SU-DHL-6 (cell line): ENCODE measurements at regions not wholly inside any gene's neighbourhood (a gene's known extent, or its start where the extent isn't known, plus 50 kb on each side); places are given as distances from the start of the nearest gene placed in this dataset.

ENCODE experiments used
- H2AFZ ChIP-seq: fragments of 200-600 bp; sonication (generic); 2 replicates; pipeline ENCODE4 v1.6.1; 2014; ENCODE audit warnings: low read depth, mild to moderate bottlenecking, moderate library complexity, mixed read lengths, antibody characterized with exemption, low read length; ENCODE audit not compliant: severe bottlenecking
- H3F3A ChIP-seq: fragments of 200-600 bp; shearing (Covaris generic); 2 replicates; pipeline ENCODE4 v1.6.0; 2016; ENCODE audit warnings: antibody characterized with exemption, mild to moderate bottlenecking; ENCODE audit not compliant: insufficient read depth
- H3K27ac ChIP-seq: fragments of 200-600 bp; sonication (generic); 2 replicates; pipeline ENCODE4 v1.5.1; 2016; ENCODE audit warnings: low read depth, mild to moderate bottlenecking, low read length, moderate library complexity, mixed read lengths
- H3K27me3 ChIP-seq: fragments of 200-600 bp; sonication (generic), shearing (Covaris generic); 2 replicates; pipeline ENCODE4 v1.6.0; 2014; ENCODE audit warnings: mild to moderate bottlenecking, low read length
- H3K36me3 ChIP-seq: fragments of 200-600 bp; sonication (generic); 2 replicates; pipeline ENCODE4 v1.6.1; 2014; ENCODE audit warnings: mild to moderate bottlenecking, low read length, mixed read lengths
- H3K4me2 ChIP-seq: fragments of 300-600, 200-600 bp; shearing (Covaris generic), sonication (generic); 2 replicates; pipeline ENCODE4 v1.6.0; 2014; ENCODE audit warnings: low read length, low read depth, mild to moderate bottlenecking; ENCODE audit not compliant: poor library complexity, severe bottlenecking
- H3K4me3 ChIP-seq: fragments of 200-600 bp; sonication (generic); 2 replicates; pipeline ENCODE4 v1.5.1; 2014; ENCODE audit warnings: antibody characterized with exemption, low read length, mild to moderate bottlenecking, mixed read lengths; ENCODE audit not compliant: insufficient read depth, poor library complexity, severe bottlenecking
- H3K79me2 ChIP-seq: fragments of 200-600 bp; sonication (generic); 2 replicates; pipeline ENCODE4 v1.6.1; 2014; ENCODE audit warnings: mild to moderate bottlenecking, low read length, moderate library complexity; ENCODE audit not compliant: insufficient read depth
- H3K9ac ChIP-seq: fragments of 200-600 bp; sonication (generic); 2 replicates; pipeline ENCODE4 v1.7.0; 2014; ENCODE audit warnings: mild to moderate bottlenecking, low read length
- H3K9me2 ChIP-seq: fragments of 200-600 bp; sonication (generic); replicated peaks from 2 replicates; pipeline ENCODE4 v1.6.1; 2014; ENCODE audit warnings: low read length; ENCODE audit not compliant: insufficient read depth
- H3K9me3 ChIP-seq: fragments of 200-600 bp; sonication (generic); 2 replicates; pipeline ENCODE4 v1.6.1; 2014; ENCODE audit warnings: low read length, mixed read lengths; ENCODE audit not compliant: insufficient read depth
- H4K20me1 ChIP-seq: fragments of 200-600 bp; sonication (generic); 2 replicates; pipeline ENCODE4 v1.6.1; 2014; ENCODE audit warnings: low read depth, mild to moderate bottlenecking, antibody characterized with exemption, low read length, moderate library complexity, mixed read lengths
- CTCF ChIP-seq: fragments of 200-600 bp; sonication (generic); IDR thresholded peaks from one replicate; pipeline ENCODE4 v1.5.1; 2017; ENCODE audit warnings: antibody characterized with exemption, mild to moderate bottlenecking, low read length, moderate library complexity; ENCODE audit not compliant: insufficient read depth, poor library complexity, severe bottlenecking
- EZH2phosphoT487 ChIP-seq: fragments of 200-600 bp; sonication (generic), shearing (Covaris generic); conservative IDR thresholded peaks from 2 replicates; pipeline ENCODE4 v1.6.1; 2018; ENCODE audit warnings: mild to moderate bottlenecking, antibody characterized with exemption, low read length, moderate library complexity, mixed read lengths

GRCh38 chr10:78600740-78601139 is 468.0 kb upstream of the ZMIZ1 start:
- Histone ChIP-seq H3K4me3 (no peak overlapping the region), H2AFZ (no peak overlapping the region), H3K36me3 (no peaks in the 10 kb centered on the region), H3F3A (no peaks in the 10 kb centered on the region), H3K79me2 (no peaks in the 10 kb centered on the region), H3K9me3 (no peaks in the 10 kb centered on the region), H3K27ac (no peak overlapping the region), H3K9me2 (no peaks in the 10 kb centered on the region), H3K9ac (no peak overlapping the region), H3K27me3 (no peaks in the 10 kb centered on the region), H3K4me2 (no peak overlapping the region), H4K20me1 (no peaks in the 10 kb centered on the region)
- no peak for TF ChIP-seq CTCF
- TF ChIP-seq EZH2phosphoT487, result no peak

GRCh38 chr10:78602201-78602932 is 466.4 kb upstream of the ZMIZ1 start:
- TF ChIP-seq CTCF, result no peak
- TF ChIP-seq EZH2phosphoT487, result no peak
- Histone ChIP-seq H4K20me1 (no peaks in the 10 kb centered on the region), H3K9me2 (no peaks in the 10 kb centered on the region), H3K4me3 (no peak overlapping the region), H3F3A (no peaks in the 10 kb centered on the region), H3K79me2 (no peaks in the 10 kb centered on the region), H3K9me3 (no peaks in the 10 kb centered on the region), H2AFZ (no peak overlapping the region), H3K9ac (no peak overlapping the region), H3K36me3 (no peaks in the 10 kb centered on the region), H3K27me3 (no peaks in the 10 kb centered on the region), H3K27ac (no peak overlapping the region), H3K4me2 (no peak overlapping the region)

GRCh38 chr10:78604286-78604685 is 464.5 kb upstream of the ZMIZ1 start:
- no peaks in the 10 kb centered on the region for H3K27me3 ChIP-seq

More at GRCh38 chr10:78604286-78604685, 464.5 kb upstream of the ZMIZ1 start:
- Histone ChIP-seq H3K79me2 (no peaks in the 10 kb centered on the region), H3K9ac (no peak overlapping the region), H4K20me1 (no peaks in the 10 kb centered on the region), H3K27ac (no peak overlapping the region), H3K4me2 (no peak overlapping the region), H2AFZ (no peak overlapping the region), H3F3A (no peaks in the 10 kb centered on the region), H3K9me2 (no peaks in the 10 kb centered on the region), H3K4me3 (no peak overlapping the region), H3K36me3 (no peaks in the 10 kb centered on the region), H3K9me3 (no peaks in the 10 kb centered on the region)
- TF ChIP-seq CTCF, result no peak
- TF ChIP-seq EZH2phosphoT487, result no peak
